HG03039 (cell line): ENCODE measurements at regions not wholly inside any gene's neighbourhood (a gene's known extent, or its start where the extent isn't known, plus 50 kb on each side); places are given as distances from the start of the nearest gene placed in this dataset.
"Not testable (repeated sequence)": the region's sequence is repeated elsewhere in the genome, so short reads cannot be mapped to it uniquely, and the experiment has no call there.

Source experiments
- ATAC-seq: cut with Tn5 transposase; IDR thresholded peaks from one replicate; pipeline ENCODE4 v1.9.1; 2021; ENCODE audit warnings: mild to moderate bottlenecking, moderate library complexity; ENCODE audit not compliant: unreplicated experiment

- no peak for ATAC-seq
Measured at GRCh38 chr9:708551-709432, 132.7 kb upstream of the DMRT1 start.

DNA sequence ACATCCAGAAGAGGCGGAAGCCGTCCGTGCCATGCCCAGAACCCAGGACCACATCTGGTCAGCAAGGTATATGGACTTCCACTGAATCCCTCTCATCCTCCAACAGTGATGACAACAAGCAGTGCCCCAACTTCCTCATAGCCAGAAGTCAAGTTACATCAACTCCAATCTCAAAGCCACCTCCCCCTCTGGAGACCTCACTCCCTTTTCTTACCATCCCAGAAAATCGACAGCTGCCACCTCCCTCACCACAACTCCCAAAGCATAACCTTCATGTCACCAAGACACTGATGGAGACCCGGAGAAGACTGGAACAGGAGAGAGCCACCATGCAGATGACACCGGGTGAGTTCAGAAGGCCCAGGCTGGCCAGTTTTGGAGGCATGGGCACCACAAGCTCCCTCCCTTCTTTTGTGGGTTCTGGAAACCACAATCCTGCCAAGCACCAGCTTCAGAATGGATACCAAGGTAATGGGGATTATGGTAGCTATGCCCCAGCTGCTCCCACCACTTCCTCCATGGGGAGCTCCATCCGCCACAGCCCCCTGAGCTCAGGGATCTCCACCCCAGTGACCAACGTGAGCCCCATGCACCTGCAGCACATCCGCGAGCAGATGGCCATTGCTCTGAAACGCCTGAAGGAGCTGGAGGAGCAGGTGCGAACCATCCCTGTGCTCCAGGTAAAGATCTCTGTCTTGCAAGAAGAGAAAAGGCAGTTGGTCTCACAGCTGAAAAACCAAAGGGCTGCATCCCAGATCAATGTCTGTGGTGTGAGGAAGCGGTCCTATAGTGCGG, 130.3 kb upstream of the DMRT1 start:
- ATAC-seq = no peak

DNA sequence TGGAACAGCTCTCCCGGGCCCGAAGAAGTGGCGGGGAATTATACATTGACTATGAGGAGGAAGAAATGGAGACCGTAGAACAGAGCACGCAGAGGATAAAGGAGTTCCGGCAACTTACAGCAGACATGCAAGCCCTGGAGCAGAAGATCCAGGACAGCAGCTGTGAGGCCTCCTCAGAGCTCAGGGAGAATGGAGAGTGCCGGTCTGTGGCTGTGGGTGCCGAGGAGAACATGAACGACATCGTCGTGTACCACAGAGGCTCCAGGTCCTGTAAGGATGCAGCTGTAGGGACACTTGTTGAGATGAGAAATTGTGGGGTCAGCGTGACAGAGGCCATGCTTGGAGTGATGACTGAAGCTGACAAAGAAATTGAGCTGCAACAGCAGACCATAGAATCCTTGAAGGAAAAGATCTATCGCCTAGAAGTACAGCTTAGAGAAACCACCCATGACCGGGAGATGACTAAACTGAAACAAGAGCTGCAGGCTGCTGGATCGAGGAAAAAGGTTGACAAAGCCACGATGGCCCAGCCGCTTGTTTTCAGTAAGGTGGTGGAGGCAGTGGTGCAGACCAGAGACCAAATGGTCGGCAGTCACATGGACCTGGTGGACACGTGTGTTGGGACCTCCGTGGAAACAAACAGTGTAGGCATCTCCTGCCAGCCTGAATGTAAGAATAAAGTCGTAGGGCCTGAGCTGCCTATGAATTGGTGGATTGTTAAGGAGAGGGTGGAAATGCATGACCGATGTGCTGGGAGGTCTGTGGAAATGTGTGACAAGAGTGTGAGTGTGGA, 129.5 kb upstream of the DMRT1 start:
- ATAC-seq = no peak

DNA sequence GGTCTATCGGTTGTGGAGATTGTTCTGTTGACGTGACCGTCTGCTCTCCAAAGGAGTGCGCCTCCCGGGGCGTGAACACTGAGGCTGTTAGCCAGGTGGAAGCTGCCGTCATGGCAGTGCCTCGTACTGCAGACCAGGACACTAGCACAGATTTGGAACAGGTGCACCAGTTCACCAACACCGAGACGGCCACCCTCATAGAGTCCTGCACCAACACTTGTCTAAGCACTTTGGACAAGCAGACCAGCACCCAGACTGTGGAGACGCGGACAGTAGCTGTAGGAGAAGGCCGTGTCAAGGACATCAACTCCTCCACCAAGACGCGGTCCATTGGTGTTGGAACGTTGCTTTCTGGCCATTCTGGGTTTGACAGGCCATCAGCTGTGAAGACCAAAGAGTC, 128.9 kb upstream of the DMRT1 start:
- ATAC-seq = no peak

DNA sequence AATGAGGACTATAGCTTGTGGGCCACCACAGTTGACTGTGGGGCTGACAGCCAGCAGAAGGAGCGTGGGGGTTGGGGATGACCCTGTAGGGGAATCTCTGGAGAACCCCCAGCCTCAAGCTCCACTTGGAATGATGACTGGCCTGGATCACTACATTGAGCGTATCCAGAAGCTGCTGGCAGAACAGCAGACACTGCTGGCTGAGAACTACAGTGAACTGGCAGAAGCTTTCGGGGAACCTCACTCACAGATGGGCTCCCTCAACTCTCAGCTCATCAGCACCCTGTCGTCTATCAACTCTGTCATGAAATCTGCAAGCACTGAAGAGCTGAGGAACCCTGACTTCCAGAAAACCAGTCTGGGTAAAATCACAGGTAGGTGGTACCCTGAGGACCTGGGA, 128.4 kb upstream of the DMRT1 start:
- ATAC-seq = no peak

DNA sequence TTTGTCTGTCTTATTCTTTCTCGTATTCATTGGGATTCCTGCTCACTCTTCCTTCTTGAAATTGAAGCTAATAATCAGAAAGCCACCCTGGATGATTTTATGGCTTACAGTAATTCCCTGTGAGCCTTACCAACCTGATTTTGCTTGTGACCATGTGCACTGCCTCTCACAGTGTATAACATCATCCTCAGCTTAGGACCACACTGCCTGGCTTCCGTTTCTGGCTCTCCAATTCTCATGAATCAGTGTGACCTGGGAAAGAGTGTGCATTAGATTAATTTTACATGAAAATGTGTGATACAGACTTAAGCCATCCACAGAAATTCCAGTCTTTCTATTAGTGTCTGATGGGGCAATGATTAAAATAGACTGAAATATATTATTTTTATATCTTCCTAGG, 126.8 kb upstream of the DMRT1 start:
- no peak for ATAC-seq

DNA sequence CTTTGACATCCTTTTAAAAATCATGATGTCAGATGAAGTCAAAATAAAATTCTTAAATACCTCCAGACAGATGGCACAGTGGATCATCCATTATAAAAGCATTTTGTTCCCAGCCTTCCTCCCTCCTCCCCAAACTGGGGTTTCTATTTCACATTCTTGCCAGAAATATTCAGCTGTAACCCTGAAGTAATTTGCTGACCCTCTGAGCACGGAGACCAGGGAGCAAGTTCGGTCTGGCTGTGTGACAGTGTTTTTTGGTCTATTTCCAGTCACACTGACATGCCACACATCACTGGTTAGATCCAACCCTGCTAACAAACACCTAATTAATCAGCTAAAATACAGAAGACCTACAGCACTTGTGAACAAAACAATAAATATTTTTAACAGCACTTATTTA, 126.2 kb upstream of the DMRT1 start:
- ATAC-seq = no peak

DNA sequence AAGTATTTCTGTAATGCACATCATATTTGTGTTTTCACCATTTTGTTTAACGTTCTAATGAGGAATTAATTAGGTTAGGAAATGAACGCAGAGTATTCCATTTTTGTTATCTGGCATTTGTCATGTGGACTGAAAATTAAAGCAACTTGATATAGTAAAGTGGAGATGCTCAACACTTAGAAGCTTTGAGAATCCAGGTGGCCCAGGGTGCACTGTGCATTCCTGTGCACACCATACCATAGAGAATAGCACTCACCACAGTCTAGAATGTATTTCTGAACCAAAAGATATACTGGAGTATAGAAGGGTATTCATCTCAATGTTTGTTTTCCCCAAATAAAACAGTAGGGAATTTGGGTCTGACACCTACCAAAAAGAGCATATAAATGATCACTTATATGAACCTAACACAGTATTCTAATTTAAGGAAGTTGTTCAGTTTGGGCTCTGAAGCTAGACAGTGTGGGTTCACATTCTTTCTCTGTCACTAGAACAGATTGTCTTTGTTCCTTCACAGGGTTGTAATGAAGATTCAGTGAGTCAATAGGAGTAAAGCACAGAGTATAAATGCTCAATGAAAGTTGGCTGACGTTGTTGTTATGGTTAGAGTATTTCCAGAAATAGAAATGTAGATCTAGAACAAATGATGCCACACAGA, 125.6 kb upstream of the DMRT1 start:
- ATAC-seq = no peak

- ATAC-seq = no peak
Measured at GRCh38 chr9:717722-718121, 123.8 kb upstream of the DMRT1 start.

GRCh38 chr9:720239-720881, 121.1 kb upstream of the DMRT1 start:
- no peak for ATAC-seq

DNA sequence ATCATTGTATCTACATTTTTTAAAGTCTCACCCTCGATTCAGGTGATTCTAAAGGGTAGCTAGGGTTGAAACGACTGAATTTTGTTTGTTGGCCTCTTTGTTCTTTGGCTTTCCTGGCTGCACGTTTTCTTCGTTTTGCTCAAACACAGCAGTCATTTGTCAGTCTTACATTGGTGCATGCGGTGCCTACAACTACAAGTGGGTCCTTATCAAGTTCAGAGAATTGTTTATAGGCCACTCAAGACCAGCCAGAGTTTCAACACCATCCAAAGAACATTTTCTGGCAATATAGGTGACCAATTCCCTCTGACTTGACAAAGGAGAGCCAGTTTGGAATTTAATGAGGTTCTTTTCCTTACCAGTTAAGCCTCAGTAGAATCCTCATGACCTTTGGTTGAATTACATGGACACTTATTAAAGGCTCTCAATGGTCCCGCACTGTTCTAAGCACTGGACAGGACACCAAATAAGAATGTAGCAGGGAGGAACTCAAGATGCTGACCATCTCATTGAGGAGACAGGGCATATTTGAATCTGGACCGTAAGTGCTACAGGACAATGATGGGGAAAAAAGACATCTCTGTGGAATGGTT, 119.0 kb upstream of the DMRT1 start:
- no peak for ATAC-seq

DNA sequence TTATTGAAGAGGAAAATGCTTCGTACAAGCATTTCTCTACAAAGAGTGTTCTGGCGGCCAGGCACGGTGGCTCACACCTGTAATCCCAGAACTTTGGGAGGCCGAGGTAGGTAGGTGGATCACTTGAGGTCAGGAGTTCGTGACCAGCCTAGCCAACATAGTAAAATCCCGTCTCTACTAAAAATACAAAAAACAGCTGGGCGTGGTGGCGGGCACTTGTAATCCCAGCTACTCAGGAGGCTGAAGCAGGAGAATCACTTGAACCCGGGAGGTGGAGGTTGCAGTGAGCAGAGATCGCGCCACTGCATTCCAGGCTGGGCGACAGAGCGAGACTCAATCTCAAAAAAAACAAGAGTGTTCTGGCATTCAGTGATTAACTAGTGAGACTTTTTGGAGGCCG, 117.0 kb upstream of the DMRT1 start:
- ATAC-seq = not testable (repeated sequence)

DNA sequence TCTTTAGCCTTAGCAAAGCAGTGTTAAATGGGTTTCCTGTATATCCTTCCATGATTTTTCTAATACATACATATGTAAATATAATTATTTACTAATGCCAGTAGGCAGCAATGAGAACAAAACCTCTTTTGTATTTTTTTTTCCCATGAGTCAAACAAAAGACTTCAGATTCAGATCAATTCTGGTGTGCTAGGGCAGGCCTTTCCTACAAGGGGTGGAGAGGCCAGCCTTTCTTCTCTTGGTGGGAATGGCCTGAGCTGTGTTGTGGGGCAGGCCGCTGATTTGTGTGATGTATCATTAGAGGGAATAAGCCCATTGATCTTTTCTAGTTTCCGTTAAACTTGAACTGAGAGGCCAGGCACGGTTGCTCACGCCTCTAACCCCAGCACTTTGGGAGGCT, 115.5 kb upstream of the DMRT1 start:
- ATAC-seq = no peak

DNA sequence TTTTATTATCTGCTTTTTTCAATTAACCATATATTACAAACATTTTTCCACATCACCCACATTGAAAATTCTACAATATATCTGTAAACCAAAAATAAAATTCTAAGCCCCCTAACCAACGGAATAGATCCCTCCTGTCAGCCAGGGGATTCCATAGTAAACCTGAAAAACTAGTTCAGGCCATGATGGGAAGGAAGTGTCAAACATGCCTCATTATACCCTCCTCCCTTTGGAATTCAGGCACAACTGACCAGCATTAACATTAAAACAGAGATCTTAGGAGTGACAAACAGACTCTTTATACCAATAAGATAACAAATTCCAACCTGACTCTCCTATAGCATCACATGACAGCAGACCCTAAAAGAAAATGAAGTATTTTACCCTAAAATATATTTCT, 113.7 kb upstream of the DMRT1 start:
- ATAC-seq = no peak

GRCh38 chr9:728535-728934, 113.0 kb upstream of the DMRT1 start:
- ATAC-seq = no peak

DNA sequence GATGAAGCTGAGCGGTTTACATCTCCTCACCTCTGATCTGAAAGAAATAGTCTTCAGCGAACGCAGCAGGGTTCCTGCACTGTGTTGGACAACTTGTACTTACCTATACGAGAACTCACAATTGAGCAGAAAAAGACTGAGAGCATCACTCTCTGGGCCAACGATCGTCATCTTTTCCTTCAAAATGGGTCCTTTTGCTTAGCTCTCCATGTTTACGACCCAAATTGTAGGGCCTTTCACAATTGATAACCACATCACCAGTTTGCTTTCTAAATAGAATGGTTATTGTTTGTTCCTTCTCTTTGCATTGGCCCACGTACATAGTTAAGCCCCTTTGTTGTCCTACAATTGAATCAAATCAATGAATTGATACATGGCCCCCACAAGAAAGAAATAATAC, 110.0 kb upstream of the DMRT1 start:
- ATAC-seq = no peak

DNA sequence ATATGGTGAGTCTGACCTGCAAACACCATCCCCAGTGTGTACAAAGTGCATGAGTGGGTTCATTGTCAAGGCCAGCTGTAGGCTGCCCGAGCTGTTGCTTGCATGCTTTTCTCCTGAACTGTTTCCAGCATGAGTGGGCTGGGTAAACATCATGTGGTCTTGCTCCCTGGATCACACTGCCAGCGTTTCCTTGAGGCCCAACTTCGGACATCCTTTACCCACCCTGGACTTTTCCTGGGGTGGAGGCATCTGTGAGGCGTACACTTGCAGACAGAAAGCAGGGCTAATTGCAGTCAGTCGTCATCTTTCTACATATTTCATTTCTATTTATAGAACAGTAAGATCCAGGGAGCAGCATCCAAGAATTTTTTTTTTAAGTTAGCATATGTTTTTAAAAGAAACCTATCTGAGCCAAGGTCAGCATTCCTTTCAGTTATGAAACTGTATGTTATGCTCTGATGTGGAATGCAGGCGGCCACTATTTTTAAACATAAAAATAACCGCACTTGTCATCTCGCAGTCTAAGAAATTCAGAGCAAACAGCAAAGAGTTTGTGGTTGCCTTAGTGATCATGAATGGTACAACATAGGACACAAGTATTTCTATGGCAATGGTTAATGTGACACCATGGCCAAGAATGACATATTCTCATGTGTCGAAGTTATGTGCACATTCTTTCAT, 106.5 kb upstream of the DMRT1 start:
- ATAC-seq = no peak

DNA sequence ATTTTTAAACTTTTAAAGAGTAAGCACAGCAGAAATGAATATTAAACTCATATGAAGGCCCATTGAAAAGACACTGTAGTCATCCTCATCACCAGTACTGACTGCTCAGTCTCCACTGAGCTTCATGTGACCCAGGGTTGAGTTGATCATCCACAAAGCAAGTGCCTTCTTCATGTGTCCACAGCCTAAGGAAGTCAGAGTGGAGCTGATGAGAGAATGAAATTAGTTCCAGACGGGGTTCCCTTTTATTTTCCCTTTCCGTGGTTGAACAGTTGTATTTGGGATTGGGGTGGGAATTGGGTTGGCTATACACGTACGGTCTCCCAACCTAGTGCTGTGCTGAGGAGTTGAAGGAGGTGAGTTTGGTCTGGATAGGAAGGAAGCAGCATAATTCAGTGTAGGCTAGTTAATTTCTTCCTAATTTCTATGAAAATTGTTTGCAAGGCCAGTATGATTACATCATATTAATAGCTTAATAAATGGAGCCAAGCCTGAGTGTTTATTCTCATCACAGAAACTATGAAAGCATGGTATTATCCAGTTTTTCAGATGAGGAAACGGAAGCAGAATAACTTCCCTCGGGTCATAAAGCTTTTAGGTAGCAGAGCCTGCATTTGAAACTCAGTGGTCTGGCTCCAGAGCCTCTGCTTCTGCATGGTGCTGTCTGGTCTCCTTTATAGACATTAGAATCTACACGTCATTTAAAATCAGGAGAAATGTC, 103.9 kb upstream of the DMRT1 start:
- no peak for ATAC-seq
